Amniotic stem cell (primary cell): ENCODE measurements at regions not wholly inside any gene's neighbourhood (a gene's known extent, or its start where the extent isn't known, plus 50 kb on each side); places are given as distances from the start of the nearest gene placed in this dataset.

Source experiments
- DNase-seq: peaks from one replicate; lab custom pipeline; 2025; lab: John Stamatoyannopoulos, UW

DNA sequence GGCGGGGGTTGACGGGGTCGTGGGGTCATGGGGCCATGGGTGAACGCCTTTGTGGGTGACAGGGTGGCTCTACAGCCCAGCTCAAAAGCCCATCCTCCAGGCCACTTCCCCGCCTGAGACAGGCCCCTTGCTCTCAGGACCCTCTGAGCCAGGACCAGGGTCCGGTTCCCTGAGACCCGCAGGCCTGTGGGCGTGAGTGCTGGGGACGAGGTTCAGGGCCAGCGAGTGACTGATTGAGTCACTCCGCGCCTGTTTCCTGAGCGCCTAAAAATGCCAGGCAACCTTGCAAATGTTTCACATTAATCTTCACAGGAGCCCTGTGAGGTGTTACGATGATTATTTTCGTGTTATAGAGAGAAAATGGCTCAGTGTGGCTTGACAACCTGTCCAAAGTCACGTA is 97.8 kb downstream of the ZNF674 start:
- no peak for DNase-seq

- DNase-seq: peak; percentile 18
Measured at GRCh38 chrX:46446727-46447378, 98.4 kb downstream of the ZNF674 start.

DNA sequence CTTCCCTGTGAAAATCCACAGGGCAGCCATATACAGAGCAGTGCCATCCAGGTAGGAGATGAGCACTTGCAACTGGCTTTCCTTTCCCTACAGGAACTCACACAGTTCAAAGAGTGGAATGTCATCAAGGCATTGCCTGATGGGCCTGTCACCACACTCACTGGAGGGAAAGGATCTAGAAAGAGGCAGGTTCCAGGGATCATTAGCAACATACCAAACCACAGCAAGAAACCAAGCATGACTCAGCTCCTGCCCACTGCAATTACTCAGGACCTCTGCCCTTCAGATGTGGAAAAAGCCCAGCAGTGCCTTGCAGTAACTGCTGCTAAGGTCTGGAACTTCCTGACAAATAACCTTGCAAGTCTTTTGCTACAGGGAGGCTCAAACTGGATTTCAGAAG is 101.2 kb downstream of the ZNF674 start:
- peak; percentile 15 for DNase-seq

DNA sequence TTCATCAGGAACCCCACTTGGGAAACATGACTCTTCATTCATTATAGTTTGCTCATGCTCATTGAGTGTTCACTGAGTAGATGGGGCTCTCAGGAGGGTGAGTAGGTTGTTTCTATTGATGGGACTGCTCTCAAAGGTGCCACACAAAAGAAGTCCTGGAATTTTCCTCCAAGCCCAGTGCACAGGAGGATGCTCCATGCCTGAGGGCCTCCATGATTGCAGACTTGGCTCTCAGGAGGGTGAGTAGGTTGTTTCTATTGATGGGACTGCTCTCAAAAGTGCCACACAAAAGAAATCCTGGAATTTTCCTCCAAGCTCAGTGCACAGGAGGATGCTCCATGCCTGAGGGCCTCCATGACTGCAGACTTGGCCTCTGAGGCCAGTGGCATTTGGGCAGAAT is 108.5 kb downstream of the ZNF674 start:
- no peak for DNase-seq

DNA sequence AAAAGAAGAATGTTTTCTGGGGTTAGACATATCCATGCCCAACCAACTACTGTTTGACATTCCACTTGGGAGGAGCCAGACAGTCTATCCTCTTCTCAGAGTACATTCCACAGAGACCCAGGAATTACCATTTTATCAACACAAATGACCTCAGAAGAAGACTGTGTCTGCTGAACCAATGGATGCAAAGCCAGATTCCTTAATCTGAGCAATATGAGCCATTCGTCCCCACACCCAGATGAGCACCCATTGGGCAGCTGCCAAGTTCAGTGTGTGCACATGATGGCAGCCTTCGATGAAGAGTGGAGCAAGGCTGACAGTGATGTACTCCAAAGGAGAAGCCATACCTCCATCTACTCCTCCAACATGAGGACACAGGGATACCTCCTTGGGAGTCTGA is 111.3 kb downstream of the ZNF674 start:
- no peak for DNase-seq

GRCh38 chrX:46408553-46409407 is 136.4 kb downstream of the ZNF674 start:
- DNase-seq: peak; percentile 70

- DNase-seq: no peak
Measured at GRCh38 chrX:46407753-46408130, 137.5 kb downstream of the ZNF674 start.

- no peak for DNase-seq
Measured at GRCh38 chrX:46407036-46407752, 138.0 kb downstream of the ZNF674 start.

DNA sequence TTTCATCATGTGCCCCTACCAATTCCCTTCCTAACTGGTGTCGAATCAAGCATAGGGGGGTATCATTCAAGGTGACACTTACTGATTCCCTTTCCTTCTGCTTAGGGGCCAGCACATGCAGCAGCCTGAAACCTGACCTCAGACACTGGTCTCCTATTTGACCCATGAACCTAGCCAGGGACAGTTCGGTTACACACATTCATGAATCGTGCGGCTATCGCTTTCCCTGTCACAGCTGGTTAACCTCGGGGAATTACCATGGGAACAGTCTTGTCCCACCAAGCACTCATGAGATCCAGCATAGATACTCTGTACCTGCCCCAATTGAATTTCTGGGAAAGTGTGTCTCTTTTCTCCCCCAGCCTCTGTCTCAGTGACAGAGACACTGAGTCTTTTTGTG is 140.4 kb downstream of the ZNF674 start:
- DNase-seq: no peak

GRCh38 chrX:46400530-46401443 is 144.4 kb downstream of the ZNF674 start:
- DNase-seq: no peak

GRCh38 chrX:46398874-46399273 is 146.3 kb downstream of the ZNF674 start:
- no peak for DNase-seq

GRCh38 chrX:46398126-46398525 is 147.1 kb downstream of the ZNF674 start:
- DNase-seq: no peak

DNA sequence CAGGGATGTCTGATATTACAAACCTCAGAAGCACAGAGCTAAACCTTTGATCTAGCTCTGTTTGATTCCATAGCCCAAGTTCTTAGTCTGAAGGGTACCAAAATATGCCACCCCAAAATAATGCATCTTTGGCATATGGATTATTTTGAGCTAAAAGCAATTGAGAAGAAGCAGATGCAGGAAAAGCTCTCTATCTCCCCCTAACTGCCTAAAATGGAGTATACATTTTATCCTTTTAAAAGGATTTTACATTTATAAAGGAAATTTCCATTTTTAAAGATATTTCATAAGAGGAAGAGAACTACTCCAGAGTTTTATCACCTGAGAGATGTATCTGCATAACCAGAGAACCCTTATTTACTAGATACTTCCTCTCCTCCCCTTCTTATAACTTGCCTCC is 158.7 kb downstream of the ZNF674 start:
- DNase-seq: no peak

GRCh38 chrX:46383006-46383405 is 162.2 kb downstream of the ZNF674 start:
- no peak for DNase-seq

DNA sequence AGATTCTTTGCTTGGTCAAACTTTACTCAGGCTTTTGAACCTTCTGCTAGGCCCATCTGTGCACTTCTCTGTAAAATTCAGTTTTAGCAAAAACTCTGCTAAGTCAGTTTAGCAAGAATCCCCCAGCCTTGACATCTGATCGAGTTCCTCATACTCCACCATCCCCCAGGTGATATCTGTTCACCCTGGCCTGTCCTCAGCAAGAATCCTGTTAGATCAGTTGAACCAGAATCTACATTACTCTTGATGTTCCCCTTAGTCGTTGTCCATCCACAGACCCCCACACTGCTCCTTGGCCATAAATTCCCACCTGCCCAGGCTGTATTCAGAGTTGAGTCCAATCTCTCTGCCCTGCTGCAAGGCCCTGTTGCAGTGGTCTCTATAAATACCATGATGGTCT is 162.6 kb downstream of the ZNF674 start:
- DNase-seq: no peak

- no peak for DNase-seq
Measured at GRCh38 chrX:46381630-46382029, 163.6 kb downstream of the ZNF674 start.

DNA sequence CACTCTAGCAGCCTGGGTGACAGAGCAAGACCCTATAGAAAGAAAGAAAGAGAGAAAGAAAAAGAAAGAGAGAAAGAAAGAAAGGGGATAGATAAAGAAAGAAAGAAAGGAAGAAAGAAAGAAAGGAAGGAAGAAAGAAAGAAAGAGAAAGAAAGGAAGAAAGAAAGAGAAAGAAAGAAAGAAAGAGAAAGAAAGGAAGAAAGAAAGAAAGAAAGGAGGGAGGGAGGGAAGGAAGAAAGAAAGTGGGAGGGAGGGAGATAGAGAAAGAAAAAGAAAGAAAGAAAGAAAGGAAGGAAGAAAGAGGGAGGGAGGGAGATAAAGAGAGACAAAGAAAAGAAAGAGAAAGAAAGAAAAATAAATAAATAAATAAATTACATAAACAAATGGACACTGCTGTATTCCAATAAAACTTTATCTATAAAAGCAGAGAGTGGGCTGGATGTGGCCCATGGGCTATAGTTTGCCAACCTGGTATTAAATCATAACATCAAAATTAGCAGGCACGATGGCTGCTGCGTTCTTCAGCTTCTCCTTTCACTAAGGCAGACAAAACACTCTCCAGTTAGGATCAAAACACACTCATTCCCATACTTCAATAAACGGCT is 165.0 kb downstream of the ZNF674 start:
- DNase-seq: no peak

GRCh38 chrX:46376246-46376885 is 168.9 kb downstream of the ZNF674 start:
- peak; percentile 24 for DNase-seq

GRCh38 chrX:46375831-46376230 is 169.4 kb downstream of the ZNF674 start:
- no peak for DNase-seq

DNA sequence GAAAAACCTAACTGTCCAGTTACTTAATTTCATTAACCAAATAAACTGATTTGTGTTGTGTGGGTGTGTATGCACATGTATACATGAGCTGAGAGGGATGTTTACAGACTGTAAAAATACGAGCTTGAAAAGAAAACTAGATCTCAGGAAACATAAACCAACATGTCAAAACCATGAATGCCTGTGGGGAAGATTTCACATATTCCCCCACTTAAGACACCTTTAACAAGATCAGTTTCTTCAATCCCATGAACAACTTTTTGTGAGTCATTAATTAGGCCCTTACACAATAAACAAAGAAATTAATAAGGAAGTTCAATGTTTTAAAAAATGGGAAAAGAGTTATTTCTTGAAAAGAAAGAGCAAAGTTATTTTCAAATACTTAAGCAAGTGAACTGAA is 170.8 kb downstream of the ZNF674 start:
- DNase-seq: no peak

GRCh38 chrX:46367491-46367890 is 177.7 kb downstream of the ZNF674 start:
- DNase-seq: no peak
